CD1c-positive myeloid dendritic cell (primary cell): ENCODE measurements at regions not wholly inside any gene's neighbourhood (a gene's known extent, or its start where the extent isn't known, plus 50 kb on each side); places are given as distances from the start of the nearest gene placed in this dataset.
"Not testable (repeated sequence)": the region's sequence is repeated elsewhere in the genome, so short reads cannot be mapped to it uniquely, and the experiment has no call there.

Source experiments
- DNase-seq: peaks from one replicate; pipeline ENCODE4 v3.0.0-alpha.2; 2016; ENCODE audit errors: extremely low spot score

- no peak for DNase-seq
Measured at GRCh38 chr3:56955492-56956111, 104.9 kb upstream of the SPATA12 start.

- DNase-seq, result no peak
Measured at GRCh38 chr3:56954125-56954524, 106.3 kb upstream of the SPATA12 start.

GRCh38 chr3:56952846-56953245 lies 107.6 kb upstream of the SPATA12 start:
- no peak for DNase-seq

- DNase-seq, result no peak
Measured at GRCh38 chr3:56952061-56952460, 108.4 kb upstream of the SPATA12 start.

- DNase-seq, result no peak
Measured at GRCh38 chr3:56951366-56951765, 109.1 kb upstream of the SPATA12 start.

GRCh38 chr3:56945378-56945777 lies 115.1 kb upstream of the SPATA12 start:
- not testable (repeated sequence) for DNase-seq

- no peak for DNase-seq
Measured at GRCh38 chr3:56942523-56942922, 117.9 kb upstream of the SPATA12 start.

GRCh38 chr3:56940976-56941375 lies 119.5 kb upstream of the SPATA12 start:
- DNase-seq, result no peak

- no peak for DNase-seq
Measured at GRCh38 chr3:56940321-56940720, 120.1 kb upstream of the SPATA12 start.

- DNase-seq, result no peak
Measured at GRCh38 chr3:56939834-56940233, 120.6 kb upstream of the SPATA12 start.

GRCh38 chr3:56938530-56938929 lies 121.9 kb upstream of the SPATA12 start:
- DNase-seq, result no peak

GRCh38 chr3:56937580-56937979 lies 122.9 kb upstream of the SPATA12 start:
- no peak for DNase-seq

GRCh38 chr3:56935811-56936210 lies 124.7 kb upstream of the SPATA12 start:
- DNase-seq, result no peak

GRCh38 chr3:56934481-56934880 lies 126.0 kb upstream of the SPATA12 start:
- DNase-seq, result not testable (repeated sequence)

- DNase-seq, result no peak
Measured at GRCh38 chr3:56933803-56934202, 126.7 kb upstream of the SPATA12 start.

- no peak for DNase-seq
Measured at GRCh38 chr3:56932866-56933265, 127.6 kb upstream of the SPATA12 start.

- no peak for DNase-seq
Measured at GRCh38 chr3:56931836-56932235, 128.6 kb upstream of the SPATA12 start.

GRCh38 chr3:56930706-56931105 lies 129.0 kb upstream of the ARHGEF3 start:
- DNase-seq, result no peak

GRCh38 chr3:56929809-56930615 lies 128.3 kb upstream of the ARHGEF3 start:
- no peak for DNase-seq

GRCh38 chr3:56928379-56929068 lies 126.8 kb upstream of the ARHGEF3 start:
- no peak for DNase-seq

GRCh38 chr3:56927855-56928254 lies 126.1 kb upstream of the ARHGEF3 start:
- DNase-seq, result no peak

- DNase-seq, result no peak
Measured at GRCh38 chr3:56926947-56927282, 125.2 kb upstream of the ARHGEF3 start.
